Lung (tissue), 11 donors: ENCODE measurements at regions not wholly inside any gene's neighbourhood (a gene's known extent, or its start where the extent isn't known, plus 50 kb on each side); places are given as distances from the start of the nearest gene placed in this dataset.

ENCODE experiments used
- ATAC-seq: fragments of 200-7000 bp; cut with Tn5 transposase; one replicate; pipeline ENCODE4 v1.9.1; 2020; ENCODE audit warnings: moderate number of reproducible peaks; ENCODE audit not compliant: insufficient read depth, low FRiP score
- DNase-seq, 3 donors: peaks; one replicate each; pipeline ENCODE4 v3.0.0-alpha.2; 2013 to 2017
- H3K27ac ChIP-seq, 2 donors: one replicate each; pipeline ENCODE4 v1.5.1; 2013; ENCODE audit warnings: mild to moderate bottlenecking in 2 of 2, moderate library complexity in 2 of 2, control low read depth in 1 of 2, inconsistent platforms in 1 of 2, low read depth in 1 of 2, low read length in 1 of 2
- H3K27me3 ChIP-seq, 3 donors: one replicate each; pipeline ENCODE4 v1.5.1; 2013; ENCODE audit warnings: low read length in 2 of 3; ENCODE audit not compliant: control insufficient read depth in 3 of 3, insufficient read depth in 3 of 3
- H3K36me3 ChIP-seq, 4 donors: one replicate each; pipeline ENCODE4 v1.5.1; 2013; ENCODE audit warnings: low read length in 4 of 4, mild to moderate bottlenecking in 1 of 4, moderate library complexity in 1 of 4; ENCODE audit not compliant: control insufficient read depth in 4 of 4, insufficient read depth in 4 of 4
- H3K4me1 ChIP-seq, 5 donors: one replicate each; pipeline ENCODE4 v1.5.1; 2013; ENCODE audit warnings: low read length in 5 of 5, mild to moderate bottlenecking in 2 of 5, moderate library complexity in 1 of 5; ENCODE audit not compliant: control insufficient read depth in 5 of 5, insufficient read depth in 5 of 5
- H3K4me3 ChIP-seq: one replicate; pipeline ENCODE4 v1.5.1; 2013; ENCODE audit warnings: mild to moderate bottlenecking, control low read depth, moderate library complexity
- H3K9ac ChIP-seq, 2 donors: one replicate each; pipeline ENCODE4 v1.5.1; 2013; ENCODE audit warnings: low read length in 2 of 2, control low read depth in 1 of 2; ENCODE audit not compliant: insufficient read depth in 1 of 2
- H3K9me3 ChIP-seq, 4 donors: one replicate each; pipeline ENCODE4 v1.5.1; 2013; ENCODE audit warnings: low read length in 3 of 4, mild to moderate bottlenecking in 1 of 4, moderate library complexity in 1 of 4; ENCODE audit not compliant: control insufficient read depth in 4 of 4, insufficient read depth in 3 of 4
- CTCF ChIP-seq: IDR thresholded peaks from 2 replicates; pipeline ENCODE4 v1.5.1; 2012; ENCODE audit warnings: mild to moderate bottlenecking; ENCODE audit errors: control extremely low read depth, extremely low read depth
- WGBS, 2 donors: extraction: QIAGEN DNeasy Blood & Tissue Kit; methylation state at CpG; one replicate each; pipeline ENCODE4 v1.1.7; 2013; 5-methylcytosine and 5-hydroxymethylcytosine counted together
- donor health status: control.
- donor health status: control.
- donor health status: Bipolar disorder and iron deficiency.
- donor health status: healthy.
- donor health status: DM: yes; HTN: yes; CAD: no.

- Histone ChIP-seq H3K4me3 (no peak overlapping the region), H3K36me3 (no peaks in the 10 kb centered on the region), H3K4me1 (peaks cover 0 to 32% (median 15%) of the 10 kb centered on the region in 5 donors), H3K9me3 (no peaks in the 10 kb centered on the region), H3K27me3 (no peaks in the 10 kb centered on the region), H3K27ac (no peak overlapping the region), H3K9ac (no peak overlapping the region)
- 80 to 85% methylated on average over 6 of the region's 6 CpGs for WGBS, 2 donors
- ATAC-seq: no peak
- DNase-seq: peak; percentile 19 to 95 (median 93)
- TF ChIP-seq CTCF: no peak
Observed at GRCh38 chr3:46080124-46080968, 53.1 kb upstream of the XCR1 start.

DNA sequence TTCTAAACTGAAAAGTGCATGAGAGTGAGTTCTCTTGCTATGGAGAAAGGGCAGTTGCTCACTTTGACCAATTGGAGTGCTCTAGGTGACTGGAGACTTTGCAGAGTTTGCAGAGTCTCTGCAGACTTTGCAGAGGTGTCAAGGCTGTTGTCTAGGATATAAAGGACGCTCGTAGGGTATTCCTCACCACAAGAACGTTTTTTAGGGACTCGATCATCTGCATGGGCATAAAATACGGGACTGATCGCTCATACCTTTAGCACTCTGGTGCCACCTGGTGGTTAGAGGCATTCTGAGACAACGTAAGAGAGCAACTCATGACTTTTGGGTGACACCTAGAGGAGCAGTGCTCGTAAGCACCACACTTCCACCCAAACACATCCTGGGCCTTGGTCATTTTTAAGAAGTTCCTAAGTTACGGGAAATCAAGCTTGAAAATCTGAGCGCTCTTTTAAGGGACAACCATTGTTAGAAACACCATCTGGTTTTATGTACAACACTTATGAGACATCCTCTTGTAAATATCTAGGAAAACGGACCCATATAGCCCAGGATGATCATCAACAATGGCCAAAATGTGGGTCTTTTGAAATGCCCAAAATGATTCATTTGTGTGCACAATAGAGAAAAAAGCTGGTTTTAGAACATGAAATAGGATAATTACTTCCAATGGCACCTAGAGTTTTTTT is 51.6 kb upstream of the XCR1 start:
- Histone ChIP-seq H3K27me3 (no peaks in the 10 kb centered on the region), H3K36me3 (no peaks in the 10 kb centered on the region), H3K9ac (peak overlapping the region in 1 of 2 donors; percentile 40), H3K27ac (no peak overlapping the region), H3K4me1 (peaks cover 0 to 30% (median 12%) of the 10 kb centered on the region in 5 donors), H3K9me3 (no peaks in the 10 kb centered on the region), H3K4me3 (no peak overlapping the region)
- 10 to 12% methylated on average over 11 of the region's 11 CpGs for WGBS, 2 donors
- peak; percentile 99 for TF ChIP-seq CTCF
- ATAC-seq (peak; percentile 77), DNase-seq (peak; percentile 90 to 96 (median 96))
